Neural cell (in vitro differentiated cells): ENCODE measurements at regions not wholly inside any gene's neighbourhood (a gene's known extent, or its start where the extent isn't known, plus 50 kb on each side); places are given as distances from the start of the nearest gene placed in this dataset.

Source experiments
- EZH2 ChIP-seq: fragments of 200-600, 300-800 bp; shearing (Covaris generic), sonication (generic); IDR thresholded peaks from 2 replicates; pipeline ENCODE4 v1.6.1; 2014; ENCODE audit warnings: antibody characterized with exemption, low read length, borderline replicate concordance, mild to moderate bottlenecking; ENCODE audit not compliant: insufficient read depth, poor library complexity, severe bottlenecking
- TF ChIP-seq, protein P1 (sequence below): fragments of 450-650 bp; IDR thresholded peaks from 2 replicates; pipeline ENCODE4 v1.5.1; 2014; ENCODE audit warnings: antibody characterized with exemption, mild to moderate bottlenecking, moderate library complexity; ENCODE audit not compliant: poor library complexity, severe bottlenecking

DNA sequence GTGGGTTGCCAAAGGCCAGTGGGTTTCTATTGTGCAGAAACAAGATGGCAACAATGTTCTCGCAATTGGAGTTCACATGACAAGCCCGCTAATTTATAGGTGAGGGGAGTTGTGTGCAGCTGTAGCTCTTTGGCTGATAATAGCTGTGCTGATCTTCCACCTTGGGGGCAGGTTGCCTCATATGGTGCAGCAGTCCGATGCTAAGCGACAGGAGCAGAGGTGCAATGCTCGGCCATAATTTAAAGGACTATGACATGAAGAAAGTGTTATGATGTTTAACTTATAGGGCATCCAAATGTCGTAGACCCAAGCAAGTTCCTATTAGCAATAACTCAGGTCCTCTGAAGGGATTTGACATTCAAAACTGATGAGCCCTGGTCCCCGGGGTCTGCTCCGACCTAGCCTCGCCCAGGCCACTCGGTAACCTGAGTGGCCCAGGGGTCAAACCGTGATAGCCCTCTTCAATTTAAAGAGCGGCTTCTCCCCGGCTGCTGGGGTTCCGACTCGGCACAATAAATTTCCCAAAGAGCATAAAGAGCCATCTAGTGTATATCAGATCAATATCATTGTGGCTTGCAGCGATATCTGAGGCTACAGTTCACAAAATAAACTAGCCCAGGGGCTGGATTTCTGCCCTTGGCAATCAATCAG lies 724.0 kb downstream of the IRX1 start:
- TF ChIP-seq, protein P1, sequence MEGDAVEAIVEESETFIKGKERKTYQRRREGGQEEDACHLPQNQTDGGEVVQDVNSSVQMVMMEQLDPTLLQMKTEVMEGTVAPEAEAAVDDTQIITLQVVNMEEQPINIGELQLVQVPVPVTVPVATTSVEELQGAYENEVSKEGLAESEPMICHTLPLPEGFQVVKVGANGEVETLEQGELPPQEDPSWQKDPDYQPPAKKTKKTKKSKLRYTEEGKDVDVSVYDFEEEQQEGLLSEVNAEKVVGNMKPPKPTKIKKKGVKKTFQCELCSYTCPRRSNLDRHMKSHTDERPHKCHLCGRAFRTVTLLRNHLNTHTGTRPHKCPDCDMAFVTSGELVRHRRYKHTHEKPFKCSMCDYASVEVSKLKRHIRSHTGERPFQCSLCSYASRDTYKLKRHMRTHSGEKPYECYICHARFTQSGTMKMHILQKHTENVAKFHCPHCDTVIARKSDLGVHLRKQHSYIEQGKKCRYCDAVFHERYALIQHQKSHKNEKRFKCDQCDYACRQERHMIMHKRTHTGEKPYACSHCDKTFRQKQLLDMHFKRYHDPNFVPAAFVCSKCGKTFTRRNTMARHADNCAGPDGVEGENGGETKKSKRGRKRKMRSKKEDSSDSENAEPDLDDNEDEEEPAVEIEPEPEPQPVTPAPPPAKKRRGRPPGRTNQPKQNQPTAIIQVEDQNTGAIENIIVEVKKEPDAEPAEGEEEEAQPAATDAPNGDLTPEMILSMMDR = no peak
- no peak for TF ChIP-seq EZH2
